NCI-H774 (cell line): ENCODE measurements at regions not wholly inside any gene's neighbourhood (a gene's known extent, or its start where the extent isn't known, plus 50 kb on each side); places are given as distances from the start of the nearest gene placed in this dataset.

Experiments used
- DNase-seq: peaks from one replicate; lab custom pipeline; 2025; lab: John Stamatoyannopoulos, UW

DNA sequence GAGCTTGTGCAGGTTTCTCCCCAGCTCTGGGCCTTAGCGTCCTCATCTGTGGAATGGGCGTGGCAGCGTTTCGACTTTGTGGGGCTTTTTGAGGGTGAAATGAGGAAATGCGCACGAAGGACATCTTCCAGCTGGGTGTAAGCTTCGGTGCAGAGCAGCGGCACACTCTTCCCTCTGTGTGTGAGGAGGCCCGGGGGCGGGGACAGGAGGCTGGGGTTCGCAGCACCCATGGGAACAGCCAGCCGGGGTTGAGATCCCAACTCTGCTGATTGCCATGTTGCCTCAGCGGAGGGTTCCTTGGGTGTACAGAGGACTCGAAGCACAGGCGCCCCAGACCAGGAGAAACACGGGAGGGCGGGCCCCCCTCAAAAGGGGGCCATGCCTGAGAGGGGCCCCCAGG, 265.6 kb downstream of the NSG2 start:
- DNase-seq = no peak

- peak; percentile 51 for DNase-seq
Measured at GRCh38 chr5:174311531-174312269, 266.2 kb downstream of the NSG2 start.

GRCh38 chr5:174312270-174312617, 266.7 kb downstream of the NSG2 start:
- no peak for DNase-seq

DNA sequence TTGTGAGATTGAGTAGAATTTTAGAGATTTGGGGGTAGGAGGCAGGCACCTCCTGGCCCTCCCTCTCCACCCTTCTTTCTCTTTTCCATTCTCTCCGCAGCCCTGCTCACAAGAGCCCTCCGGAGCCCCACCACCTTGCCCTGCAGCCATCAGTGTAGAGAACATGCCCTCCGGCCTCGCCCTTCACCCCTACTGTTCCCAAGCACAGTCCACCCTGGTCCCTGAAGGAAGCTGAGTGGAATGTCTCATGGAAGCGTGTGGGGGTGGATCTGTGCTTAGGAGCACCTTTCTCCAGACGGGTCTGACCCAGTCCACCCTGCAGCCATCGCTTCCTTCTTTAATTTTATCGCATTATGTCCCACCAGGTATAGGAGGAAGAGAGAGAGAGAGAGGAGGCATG, 267.1 kb downstream of the NSG2 start:
- DNase-seq = no peak

DNA sequence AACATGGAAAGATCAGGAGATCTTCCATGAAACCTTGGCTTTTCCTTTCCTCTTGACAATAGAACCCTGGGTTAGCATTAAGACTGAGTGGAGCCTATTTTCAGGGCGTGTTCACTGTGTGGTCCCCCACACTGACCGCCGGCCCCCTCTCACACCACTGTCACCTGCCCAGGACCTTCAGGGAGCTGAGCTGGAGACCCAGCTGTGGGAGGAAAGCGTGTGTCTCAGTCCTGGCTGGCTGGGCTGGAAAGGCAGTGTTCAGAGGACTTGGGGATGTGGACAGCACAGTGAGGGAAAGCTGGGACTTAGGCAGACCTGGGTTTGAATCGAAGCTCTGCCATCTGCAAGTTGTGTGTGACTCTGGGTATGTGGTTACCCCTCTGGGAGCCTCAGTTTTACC, 268.1 kb downstream of the NSG2 start:
- DNase-seq = no peak

DNA sequence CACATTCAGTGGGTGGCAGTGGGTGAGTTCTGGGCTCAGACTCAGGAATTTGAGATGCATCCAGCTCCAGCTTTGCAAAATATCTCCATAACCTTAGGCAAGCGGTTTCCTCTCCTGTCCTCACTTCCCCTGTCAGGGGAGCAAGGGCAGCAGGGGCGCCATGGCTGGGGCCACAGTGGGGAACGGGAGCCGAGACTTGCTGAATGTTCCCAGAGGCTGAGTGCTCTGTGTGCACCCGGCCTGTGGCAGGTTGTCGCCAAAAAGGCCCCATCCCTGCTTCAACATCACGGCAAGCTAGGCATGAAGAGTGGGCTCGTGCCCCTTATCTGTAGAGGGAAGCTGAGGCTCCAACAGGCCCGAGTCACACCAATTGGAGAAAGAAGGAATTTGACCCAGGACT, 268.8 kb downstream of the NSG2 start:
- DNase-seq = no peak

DNA sequence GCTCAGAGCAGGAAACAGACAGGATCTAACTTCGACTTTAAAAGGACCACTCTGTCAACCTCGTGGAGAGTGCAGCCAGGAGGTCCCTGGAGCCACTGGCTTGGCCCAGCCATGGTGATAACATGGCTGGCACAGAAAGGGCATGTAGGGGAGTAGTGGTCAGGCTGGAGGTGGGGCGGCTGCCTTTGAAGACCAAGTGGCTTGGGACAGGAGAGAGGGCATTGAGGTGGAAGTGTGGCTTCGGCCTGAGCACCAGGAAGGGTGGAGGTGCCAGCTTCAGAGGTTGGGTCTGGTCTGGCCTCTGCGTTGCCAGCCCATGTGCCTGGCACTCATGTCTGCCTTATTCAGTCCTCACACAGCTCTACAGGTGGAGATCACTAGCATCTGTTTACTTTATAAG, 270.0 kb downstream of the NSG2 start:
- DNase-seq = no peak

GRCh38 chr5:174315871-174316270, 270.4 kb downstream of the NSG2 start:
- DNase-seq = no peak

DNA sequence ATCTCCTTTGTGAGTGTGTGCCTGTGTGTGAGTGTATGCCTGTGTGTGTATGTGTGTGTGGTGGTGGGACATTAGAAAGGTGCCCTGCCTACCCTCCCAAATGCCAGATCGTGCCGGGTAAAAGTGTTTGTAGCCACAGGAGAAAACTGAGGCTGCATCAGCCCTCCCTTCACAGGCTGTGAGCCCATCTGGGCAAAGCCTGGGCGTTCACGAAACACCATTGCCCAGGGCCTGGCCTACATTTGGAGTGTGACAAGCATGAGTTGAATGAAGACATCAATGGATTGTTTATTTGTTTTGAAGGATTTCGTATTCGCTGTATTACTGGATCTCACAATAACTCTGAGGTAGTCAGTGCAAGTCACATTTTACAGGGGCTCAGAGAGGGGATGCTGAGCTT, 270.8 kb downstream of the NSG2 start:
- no peak for DNase-seq

DNA sequence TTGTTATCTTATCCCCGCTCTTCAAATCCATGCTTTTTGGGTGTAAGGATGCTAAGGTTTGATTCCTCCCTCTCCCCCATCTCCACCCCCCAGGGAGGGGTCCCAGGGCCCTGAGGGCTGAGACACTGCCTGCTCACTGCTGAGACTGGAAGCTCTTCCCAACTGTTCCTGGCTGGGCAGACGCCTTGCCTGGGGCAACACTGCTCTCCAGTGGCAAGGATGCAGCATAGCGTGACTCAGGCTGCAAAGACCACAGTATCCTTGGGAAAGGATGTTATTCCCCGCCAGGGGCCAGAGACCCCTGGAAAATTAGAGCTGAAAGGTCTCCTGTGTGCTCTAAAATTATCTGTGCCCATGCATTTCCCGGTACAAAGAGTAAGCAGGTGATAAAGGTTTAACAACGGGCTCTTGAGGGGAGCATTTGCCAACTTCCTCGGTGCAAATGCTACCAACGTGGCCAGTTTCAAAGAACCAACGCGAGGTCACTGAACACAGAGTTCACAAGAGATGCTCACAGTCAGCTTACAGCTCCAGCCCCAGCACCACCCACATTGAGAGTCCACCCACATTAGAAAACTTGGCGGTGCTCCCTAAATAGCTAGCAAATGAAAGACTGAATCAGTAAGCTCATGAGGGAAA, 271.9 kb downstream of the NSG2 start:
- peak; percentile 20 for DNase-seq

GRCh38 chr5:174318578-174318977, 273.1 kb downstream of the NSG2 start:
- DNase-seq = no peak

DNA sequence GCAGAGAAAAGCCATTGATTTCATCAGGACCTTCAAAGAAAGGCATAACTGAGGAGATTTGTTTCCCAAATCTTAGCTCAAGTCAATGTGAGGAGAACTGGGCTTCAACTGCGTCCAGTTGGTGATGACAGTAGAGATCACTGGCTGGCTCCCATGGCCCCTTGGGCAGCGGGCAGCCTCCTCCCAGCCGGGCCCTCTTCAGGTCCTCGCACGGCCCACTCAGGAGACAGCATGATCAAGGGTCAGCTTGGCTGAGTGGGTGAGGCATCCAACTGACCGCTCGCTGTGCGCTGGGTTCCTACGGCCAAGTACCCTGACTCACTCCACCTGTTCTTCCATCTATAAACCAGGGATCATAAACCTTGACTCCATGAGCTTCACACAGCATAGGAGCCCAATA, 274.0 kb downstream of the NSG2 start:
- no peak for DNase-seq

GRCh38 chr5:174320051-174320450, 274.5 kb downstream of the NSG2 start:
- no peak for DNase-seq

- peak; percentile 82 for DNase-seq
Measured at GRCh38 chr5:174323878-174324281, 278.4 kb downstream of the NSG2 start.

DNA sequence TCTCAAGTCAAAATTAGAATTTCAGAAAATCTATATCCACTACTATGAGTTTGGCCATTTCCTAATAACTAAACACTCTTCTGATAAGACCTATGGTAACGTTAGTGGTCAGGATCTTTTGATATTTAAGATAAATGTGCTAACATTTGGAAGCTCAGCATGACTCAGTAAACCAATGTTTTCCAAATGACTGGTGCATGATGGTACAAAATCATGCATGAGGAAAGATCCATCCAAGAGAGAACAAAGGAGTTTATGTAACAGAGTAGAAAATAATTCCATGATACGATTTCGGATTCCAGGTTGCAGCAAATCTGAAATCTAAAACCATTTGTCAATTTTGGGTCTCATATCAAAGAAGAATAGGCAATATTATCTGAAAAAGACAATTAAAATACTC, 279.2 kb downstream of the NSG2 start:
- DNase-seq = no peak

- DNase-seq = no peak
Measured at GRCh38 chr5:174325431-174325830, 279.9 kb downstream of the NSG2 start.

- DNase-seq = no peak
Measured at GRCh38 chr5:174325961-174326360, 280.5 kb downstream of the NSG2 start.

DNA sequence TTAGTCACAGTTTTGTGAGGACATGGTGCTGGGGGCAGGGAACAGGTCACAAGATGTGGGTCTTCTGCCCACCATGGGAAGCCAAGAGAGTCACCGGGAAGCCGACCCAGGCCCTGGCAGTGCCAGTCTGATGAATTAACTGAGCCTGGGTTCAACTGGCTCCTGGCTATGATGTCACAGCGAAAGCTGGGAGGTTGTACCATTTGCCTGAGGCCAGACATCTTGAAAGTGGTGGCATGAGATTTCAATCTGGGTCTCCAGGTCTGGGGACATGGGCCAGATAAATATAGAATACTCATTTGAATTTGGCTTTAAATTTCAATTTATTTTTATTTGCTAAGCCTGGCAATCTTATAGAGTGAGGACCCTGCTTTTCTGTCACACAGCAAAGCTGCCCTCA, 280.9 kb downstream of the NSG2 start:
- no peak for DNase-seq

DNA sequence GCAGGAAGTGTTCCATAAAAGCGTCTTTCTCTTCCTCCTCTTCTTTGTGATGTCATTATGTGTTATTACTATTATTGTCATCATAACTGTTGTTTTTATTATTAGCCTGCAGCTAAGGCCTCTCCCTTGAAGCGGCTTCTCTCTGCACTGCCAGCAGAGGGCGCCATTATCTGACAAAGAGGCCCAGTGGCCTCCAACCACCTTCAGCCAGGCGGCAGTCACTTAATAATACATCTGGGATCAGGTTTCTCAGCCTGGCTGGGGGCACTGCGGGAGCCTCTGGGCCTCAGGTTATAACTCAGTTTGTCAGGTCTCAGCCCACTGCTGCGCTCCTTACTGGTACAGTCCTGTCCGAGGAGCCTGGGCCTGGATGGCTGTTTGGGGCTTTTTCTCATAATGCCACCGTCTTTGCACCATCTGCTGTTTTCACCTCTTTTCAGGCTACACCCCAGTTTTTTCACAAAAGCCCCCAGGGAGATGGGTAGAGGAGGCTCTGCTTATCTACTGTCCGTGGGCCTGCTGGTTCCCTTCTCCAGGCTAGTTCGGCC, 281.9 kb downstream of the NSG2 start:
- peak; percentile 53 for DNase-seq

- DNase-seq = no peak
Measured at GRCh38 chr5:174327896-174328295, 282.4 kb downstream of the NSG2 start.

GRCh38 chr5:174328631-174329299, 283.3 kb downstream of the NSG2 start:
- DNase-seq = no peak

DNA sequence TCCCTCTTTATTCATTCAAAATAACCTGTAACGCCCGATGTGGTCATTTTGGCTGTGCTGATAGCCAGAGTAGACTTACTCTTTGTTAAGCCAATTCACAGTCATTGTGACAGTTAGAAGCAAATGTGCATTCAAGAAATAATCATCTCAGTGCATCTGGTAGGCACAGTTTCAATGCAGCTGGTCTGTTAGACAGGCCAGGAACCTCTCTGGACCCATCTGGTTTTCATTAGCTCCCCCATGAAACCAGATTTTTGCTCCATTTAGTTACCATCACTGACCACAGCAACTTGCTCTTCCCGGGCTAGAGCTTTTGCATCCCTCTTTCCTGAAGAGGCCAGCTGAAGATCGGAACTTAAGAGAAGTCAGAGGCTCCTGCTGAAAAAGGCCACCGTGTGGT, 284.2 kb downstream of the NSG2 start:
- DNase-seq = no peak

DNA sequence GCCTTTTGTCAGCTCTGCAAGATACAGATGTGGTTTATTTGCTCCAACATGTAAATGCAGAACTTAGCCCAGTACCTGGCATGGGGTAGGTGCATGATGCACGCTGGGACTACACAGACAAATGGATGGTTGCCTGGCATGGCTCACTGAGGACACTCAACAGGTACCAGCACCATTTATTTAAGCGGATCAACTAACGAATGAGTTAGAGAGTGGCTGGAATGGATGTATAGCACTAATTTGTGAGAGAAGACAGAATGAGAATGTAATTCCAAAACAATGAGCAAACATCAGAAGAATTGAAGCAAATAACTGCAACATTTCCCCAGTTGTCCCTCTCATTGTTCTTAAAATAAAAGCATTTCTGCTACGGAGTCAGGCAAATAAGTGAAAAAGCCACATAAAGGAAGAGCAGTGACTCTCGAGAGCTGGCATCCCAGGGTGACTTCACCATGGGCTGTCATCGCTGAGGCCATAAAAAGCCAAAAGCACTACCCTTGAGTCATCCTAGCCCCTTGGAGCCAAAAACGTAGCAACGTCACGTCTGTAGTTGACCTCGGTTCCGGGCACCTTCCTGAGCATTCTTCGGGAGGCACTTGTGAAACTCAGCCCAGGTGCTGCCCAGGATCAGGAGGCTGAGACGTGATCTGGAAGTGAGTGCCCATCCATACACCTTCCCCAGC, 290.3 kb downstream of the NSG2 start:
- no peak for DNase-seq
